Gastroesophageal sphincter (tissue), 3 donors: ENCODE measurements at regions not wholly inside any gene's neighbourhood (a gene's known extent, or its start where the extent isn't known, plus 50 kb on each side); places are given as distances from the start of the nearest gene placed in this dataset.

Source experiments
- EP300 ChIP-seq: sonication (generic); formaldehyde crosslinking; IDR thresholded peaks from one replicate; pipeline ENCODE4 v1.6.1; 2017; ENCODE audit warnings: antibody characterized with exemption, mild to moderate bottlenecking
- POLR2A ChIP-seq, 2 donors: fragments of 450-650 bp; IDR thresholded peaks; one replicate each; pipeline ENCODE4 v1.6.1; 2017; ENCODE audit warnings: antibody characterized with exemption in 2 of 2, mild to moderate bottlenecking in 2 of 2, moderate library complexity in 1 of 2
- TF ChIP-seq, protein P1 (sequence below), 4 experiments: fragments of 200-600 bp in 2 of 4; fragments of 450-650 bp in 2 of 4; sonication (generic) in 1 of 4; IDR thresholded peaks; one replicate each; pipeline ENCODE4 v1.5.1; 2017 to 2019; ENCODE audit warnings: antibody characterized with exemption in 4 of 4, mild to moderate bottlenecking in 2 of 4, moderate library complexity in 2 of 4

DNA sequence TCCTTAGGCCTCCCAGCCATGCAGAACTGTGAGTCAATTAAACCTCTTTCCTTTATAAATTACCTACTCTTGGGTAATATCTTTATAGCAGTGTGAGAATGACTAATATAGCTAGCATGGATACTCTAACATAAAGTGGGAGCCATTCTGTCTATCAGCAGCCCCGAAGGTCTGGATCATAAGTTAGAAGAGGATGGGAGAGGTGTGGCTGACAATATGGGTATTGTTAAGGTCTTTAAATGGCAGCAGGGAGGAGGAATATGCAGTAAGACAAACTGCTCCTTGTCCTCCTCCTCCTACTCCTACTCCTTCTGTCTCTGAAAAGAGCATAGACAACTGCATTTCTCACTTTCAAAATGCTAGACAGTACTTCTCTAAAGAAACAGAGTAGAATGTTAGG, 214.0 kb upstream of the C1orf87 start:
- TF ChIP-seq, protein P1, sequence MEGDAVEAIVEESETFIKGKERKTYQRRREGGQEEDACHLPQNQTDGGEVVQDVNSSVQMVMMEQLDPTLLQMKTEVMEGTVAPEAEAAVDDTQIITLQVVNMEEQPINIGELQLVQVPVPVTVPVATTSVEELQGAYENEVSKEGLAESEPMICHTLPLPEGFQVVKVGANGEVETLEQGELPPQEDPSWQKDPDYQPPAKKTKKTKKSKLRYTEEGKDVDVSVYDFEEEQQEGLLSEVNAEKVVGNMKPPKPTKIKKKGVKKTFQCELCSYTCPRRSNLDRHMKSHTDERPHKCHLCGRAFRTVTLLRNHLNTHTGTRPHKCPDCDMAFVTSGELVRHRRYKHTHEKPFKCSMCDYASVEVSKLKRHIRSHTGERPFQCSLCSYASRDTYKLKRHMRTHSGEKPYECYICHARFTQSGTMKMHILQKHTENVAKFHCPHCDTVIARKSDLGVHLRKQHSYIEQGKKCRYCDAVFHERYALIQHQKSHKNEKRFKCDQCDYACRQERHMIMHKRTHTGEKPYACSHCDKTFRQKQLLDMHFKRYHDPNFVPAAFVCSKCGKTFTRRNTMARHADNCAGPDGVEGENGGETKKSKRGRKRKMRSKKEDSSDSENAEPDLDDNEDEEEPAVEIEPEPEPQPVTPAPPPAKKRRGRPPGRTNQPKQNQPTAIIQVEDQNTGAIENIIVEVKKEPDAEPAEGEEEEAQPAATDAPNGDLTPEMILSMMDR (IDR thresholded peaks at IDR 0.05): no peak
- TF ChIP-seq POLR2A (IDR thresholded peaks at IDR 0.05): no peak
- TF ChIP-seq EP300: no peak
